GM12892 (cell line): ENCODE measurements at regions not wholly inside any gene's neighbourhood (a gene's known extent, or its start where the extent isn't known, plus 50 kb on each side); places are given as distances from the start of the nearest gene placed in this dataset.
"Not testable (repeated sequence)": the region's sequence is repeated elsewhere in the genome, so short reads cannot be mapped to it uniquely, and the experiment has no call there.

Experiments used
- DNase-seq: peaks from one replicate; pipeline ENCODE4 v3.0.0; 2011; ENCODE audit not compliant: insufficient read length
- FAIRE-seq: peaks from 2 replicates; lab custom pipeline; 2011; peaks lifted over from hg19 to GRCh38; lab: Jason Lieb, UNC
- POLR2A ChIP-seq: IDR thresholded peaks from 2 replicates; pipeline ENCODE4 v1.6.1; 2011; ENCODE audit warnings: low read depth, low read length, control low read depth
- POLR2AphosphoS5 ChIP-seq: IDR thresholded peaks from 2 replicates; pipeline ENCODE4 v1.6.1; 2011; ENCODE audit warnings: low read depth, low read length, control low read depth
- TAF1 ChIP-seq: IDR thresholded peaks from 2 replicates; pipeline ENCODE4 v1.6.1; 2011; ENCODE audit warnings: low read depth, mild to moderate bottlenecking, control low read depth, low read length, borderline replicate concordance

DNA sequence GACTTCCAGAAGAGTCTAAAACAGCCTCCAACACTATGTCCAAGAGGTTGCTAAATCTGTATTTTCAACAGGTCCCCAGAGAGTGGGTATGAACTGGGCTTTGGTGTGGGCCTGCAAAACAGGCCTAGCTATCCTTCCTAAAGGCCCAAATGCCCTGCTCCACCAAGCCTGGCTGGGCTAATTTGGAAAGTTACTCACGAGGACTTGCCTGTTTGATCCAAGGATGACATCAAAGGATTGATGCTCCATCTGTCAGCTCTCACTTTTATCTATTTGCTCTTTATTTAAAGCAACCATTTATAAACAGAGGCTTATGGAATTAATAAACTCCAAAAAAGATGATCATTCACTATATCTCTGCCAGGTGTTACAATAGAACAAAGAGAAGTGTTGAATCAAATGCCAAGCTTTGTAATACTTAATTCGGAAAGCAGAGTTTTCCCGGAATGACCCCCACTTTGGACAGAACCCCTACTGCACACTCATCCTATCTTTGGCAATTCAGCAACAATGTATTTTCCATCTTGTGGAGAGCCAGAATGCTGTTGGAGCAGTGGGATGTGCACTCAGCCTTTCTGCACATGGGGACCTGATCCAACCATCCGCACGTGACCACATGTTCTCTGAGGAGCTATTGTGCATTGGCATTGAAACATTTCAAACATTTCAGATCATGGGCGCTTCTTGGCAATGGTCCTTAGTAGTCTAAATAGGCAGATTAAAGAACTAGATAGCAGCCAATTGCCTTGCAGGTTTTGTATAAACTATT is 163.3 kb upstream of the THBS1 start:
- no peak for FAIRE-seq
- no peak for TF ChIP-seq TAF1
- TF ChIP-seq POLR2AphosphoS5: no peak
- TF ChIP-seq POLR2A: no peak
- DNase-seq: no peak

DNA sequence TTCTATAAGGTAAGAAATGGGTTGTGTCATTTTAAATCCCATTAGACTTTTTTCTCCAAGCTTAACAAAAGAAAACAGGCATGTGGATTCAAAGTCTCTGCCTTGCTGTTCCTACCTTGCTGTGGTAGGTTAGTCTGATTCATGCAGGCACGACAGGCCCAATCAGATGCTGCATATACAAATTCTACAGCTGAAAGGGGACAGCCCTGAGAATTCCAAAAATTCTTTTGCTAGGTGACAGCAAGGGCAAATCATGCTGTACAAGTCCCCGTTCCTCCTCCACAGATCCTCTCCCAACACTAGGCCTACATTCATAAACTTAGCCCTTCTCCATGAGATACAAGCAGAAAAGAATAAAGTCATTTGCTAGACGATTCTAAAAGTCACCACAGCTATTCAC is 161.2 kb upstream of the THBS1 start:
- DNase-seq (no peak), FAIRE-seq (no peak)
- TF ChIP-seq POLR2A (no peak), TAF1 (no peak), POLR2AphosphoS5 (no peak)

DNA sequence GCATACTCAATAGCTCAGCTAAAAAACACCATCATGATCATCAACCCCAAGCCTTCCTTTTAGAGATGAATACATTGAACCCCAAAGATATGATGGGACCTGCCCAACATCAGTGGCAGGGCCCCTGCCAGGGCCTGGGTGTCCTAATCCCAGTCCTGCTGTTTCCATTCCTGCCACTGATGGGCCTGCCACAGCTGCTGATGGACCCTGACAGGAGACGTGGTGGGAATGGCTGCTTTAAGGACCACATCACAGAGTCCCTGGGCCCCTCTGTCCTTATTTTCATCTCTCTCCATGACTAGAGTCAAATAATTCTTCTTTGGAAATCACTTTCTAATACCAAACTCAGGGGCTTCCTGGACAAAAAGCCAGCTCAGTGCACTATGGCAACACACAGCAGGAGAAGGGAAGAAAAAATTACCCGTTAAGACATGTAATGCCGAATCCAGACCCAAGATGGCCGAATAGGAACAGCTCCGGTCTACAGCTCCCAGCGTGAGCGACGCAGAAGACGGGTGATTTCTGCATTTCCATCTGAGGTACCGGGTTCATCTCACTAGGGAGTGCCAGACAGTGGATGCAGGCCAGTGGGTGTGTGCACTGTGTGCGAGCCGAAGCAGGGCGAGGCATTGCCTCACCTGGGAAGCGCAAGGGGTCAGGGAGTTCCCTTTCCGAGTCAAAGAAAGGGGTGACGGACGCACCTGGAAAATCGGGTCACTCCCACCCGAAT is 160.6 kb upstream of the THBS1 start:
- FAIRE-seq, DNase-seq: not testable (repeated sequence)

DNA sequence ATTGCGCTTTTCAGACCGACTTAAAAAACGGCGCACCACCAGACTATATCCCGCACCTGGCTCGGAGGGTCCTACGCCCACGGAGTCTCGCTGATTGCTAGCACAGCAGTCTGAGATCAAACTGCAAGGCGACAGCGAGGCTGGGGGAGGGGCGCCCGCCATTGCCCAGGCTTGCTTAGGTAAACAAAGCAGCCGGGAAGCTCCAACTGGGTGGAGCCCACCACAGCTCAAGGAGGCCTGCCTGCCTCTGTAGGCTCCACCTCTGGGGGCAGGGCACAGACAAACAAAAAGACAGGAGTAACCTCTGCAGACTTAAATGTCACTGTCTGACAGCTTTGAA is 160.1 kb upstream of the THBS1 start:
- not testable (repeated sequence) for DNase-seq, FAIRE-seq

DNA sequence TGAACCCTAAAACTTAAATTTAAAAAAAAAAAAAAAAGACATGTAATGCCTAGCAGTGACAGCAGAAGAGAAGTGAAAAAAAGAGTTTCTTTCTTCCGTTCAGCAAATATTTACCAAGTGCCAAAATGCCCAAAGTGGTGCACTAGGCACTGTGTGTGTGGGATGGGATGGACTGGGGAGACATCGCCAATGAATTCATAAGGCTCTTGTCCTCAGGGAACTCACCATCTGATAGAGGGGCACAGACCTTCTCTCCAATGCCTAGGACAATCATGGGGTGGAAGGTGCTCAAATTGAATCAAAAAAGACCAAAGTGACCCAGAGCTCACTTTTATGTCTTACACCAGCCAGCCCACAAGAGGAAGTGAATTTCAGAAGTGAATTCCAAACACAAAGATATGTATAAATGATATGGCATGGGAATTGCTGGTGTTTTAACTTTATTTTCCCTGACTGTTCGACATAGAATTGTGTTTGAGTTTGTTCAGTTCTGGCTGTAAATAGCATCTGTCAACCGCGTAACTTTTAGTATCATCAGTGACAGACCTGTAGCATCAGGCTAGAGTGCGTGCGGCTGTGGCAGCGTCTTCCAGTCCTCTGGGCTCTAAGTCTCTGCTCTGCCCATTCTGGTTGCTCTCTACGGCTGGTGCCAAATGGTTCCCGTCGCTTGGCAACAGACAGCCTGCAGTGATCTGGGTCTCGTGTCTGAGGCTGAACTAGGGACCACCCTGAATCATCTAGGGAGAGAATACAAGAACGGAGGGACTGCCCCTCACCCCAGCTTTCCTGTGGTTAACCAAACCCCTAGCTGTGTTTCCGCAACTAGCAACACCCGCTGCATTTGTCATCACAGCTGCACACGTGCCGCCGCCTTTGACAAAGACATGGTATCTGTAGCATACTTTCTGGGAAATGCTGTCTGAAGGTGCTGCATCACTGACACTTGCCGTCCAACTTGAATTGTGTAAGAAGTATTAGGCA is 154.0 kb upstream of the THBS1 start:
- FAIRE-seq (peak; percentile 81), DNase-seq (peak; percentile 34)
- TF ChIP-seq POLR2AphosphoS5 (no peak; the same call in 1 of the 2 replicates), TAF1 (no peak), POLR2A (no peak)

DNA sequence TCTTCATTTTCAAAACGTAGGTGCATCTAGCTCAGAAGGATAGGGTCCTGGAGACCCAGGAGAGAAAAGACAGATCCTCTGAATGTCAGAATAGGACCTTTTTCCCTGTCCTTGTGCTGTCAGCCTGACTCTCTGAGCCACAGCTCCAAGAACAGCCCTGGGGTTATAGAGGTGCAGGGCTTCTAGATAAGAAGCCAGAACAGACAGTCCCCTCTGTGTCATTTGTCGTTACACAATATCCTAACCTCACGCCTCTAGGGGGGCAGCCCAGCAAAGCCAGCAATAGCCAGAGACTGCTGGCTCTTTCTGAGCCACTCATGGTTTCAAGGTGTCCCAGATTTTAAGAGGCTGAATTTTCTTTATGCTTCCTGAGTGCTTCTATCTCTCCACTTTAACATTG is 153.2 kb upstream of the THBS1 start:
- FAIRE-seq (no peak), DNase-seq (no peak)
- TF ChIP-seq POLR2AphosphoS5 (no peak), TAF1 (no peak), POLR2A (no peak)

DNA sequence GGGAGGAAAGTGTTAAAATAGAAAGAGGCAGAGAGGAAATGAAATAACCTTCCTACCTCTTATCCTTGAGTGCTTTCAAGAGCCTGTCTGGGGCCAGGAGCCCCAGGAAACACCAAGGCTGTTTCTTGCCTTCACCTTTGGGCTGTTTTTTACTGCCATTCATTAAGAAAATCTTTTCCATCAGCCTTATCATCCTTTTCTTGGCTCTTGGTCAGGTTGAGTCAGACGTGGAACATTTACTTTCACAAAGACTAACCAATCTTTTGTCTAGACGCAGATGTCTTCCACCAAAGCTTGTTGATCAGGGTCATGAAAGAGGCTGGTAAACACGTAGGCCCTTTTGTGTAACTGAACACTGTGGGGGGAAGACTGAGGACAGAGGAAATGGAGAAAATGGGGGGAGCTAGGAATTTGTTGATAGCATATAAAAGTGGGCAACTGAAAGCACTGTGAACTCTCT is 151.0 kb upstream of the THBS1 start:
- FAIRE-seq (no peak), DNase-seq (no peak)
- TF ChIP-seq TAF1 (no peak), POLR2AphosphoS5 (no peak), POLR2A (no peak)

DNA sequence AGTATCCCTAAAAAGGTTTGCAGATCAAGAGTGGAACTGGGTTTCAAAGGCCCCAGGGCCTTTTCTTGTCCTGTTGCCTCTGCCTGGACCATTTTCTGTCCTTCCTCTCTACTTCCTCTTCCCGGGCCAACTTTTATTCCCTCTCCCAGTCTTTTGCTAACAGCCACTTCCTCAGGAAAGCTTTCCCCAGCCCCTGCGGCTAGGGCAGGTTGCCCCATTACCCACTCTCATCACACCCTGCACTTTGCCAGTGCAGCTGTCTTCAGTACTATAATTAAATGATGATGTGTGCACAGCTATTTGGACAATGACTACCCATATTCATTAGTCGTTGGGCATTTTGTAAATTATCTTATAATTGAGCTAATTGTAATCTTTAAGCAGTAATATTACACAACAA is 150.5 kb upstream of the THBS1 start:
- no peak for DNase-seq
- TF ChIP-seq TAF1 (no peak), POLR2A (no peak)
- no peak for FAIRE-seq

DNA sequence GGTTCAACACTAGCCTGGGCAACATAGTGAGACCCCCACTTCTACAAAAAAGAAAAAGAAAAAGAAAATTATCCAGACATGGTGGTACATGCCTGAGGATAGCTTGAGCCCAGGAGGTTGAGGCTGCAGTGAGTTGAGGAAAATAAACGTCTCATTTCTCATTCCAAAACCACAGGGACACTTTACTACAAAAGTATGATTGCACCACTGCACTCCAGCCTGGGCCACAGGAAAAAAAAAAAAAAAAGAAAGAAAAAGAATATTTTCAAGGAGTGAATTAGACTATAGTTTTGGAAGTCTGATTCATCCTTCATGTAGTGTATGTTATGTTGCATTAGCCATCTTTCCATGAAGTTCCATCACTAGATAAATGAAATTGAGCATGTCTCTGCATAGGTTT is 149.5 kb upstream of the THBS1 start:
- DNase-seq (no peak), FAIRE-seq (no peak)
- TF ChIP-seq TAF1: no peak

DNA sequence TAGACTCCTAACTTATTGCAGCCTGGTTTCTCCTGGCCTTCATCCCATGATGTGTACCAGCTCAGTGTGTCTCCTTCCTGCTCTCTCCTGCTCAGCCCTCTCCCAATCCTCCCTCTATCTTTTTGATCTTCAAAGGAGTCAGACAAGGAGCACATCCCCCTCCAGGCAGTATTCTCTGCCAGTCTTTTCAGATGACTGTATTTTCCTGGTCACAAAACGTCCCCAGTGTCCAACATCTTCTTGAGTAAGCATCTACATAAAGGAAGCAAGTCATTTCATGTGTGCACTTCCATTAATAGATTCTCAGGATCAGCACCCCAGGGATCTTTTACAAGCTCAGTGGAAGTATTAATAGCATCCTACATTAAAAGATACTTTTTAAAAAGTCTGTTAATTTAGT is 148.9 kb upstream of the THBS1 start:
- TF ChIP-seq POLR2A (no peak), POLR2AphosphoS5 (no peak), TAF1 (no peak)
- no peak for DNase-seq
- FAIRE-seq: no peak

DNA sequence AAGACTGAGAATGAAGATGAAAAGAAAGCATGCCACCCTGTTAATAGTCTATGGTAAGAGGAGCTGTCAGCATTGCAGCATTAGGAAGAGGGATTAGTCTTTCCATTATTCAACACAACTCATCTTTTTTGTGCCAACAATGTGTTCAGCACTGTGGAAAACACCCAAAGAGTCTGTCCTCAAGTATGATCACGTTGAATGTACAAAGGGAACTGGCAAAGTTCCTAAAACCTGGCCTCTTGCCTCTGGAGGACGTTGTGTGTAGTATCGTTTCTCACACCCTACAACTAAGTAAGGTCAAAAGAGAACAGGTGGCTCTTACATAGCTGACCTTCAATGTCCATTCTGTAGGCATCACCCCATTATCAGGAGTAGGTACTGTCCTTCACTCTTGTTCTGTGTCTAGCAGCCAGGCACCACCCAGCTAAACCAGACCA is 147.9 kb upstream of the THBS1 start:
- TF ChIP-seq POLR2AphosphoS5: no peak
- no peak for TF ChIP-seq TAF1
- TF ChIP-seq POLR2A: no peak
- no peak for FAIRE-seq
- no peak for DNase-seq

DNA sequence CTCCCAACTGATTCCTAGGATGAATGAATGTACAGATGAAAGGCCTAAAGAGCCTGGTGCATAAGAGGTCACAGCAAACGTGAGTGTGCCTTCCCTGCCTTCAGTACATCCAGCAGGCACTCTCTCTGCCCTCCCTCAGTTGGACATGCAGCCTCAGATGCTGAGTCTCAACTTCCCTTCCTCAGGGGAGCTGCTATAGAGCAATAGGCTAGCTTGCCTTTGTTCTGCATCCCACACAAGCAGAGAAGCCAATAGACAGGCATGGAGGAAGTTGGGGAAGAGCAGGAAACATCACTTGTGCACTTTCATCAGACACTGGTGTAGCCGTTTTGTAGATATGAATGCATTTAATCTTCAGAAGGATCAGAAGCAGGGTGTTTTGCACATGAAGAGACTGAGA is 147.5 kb upstream of the THBS1 start:
- DNase-seq (no peak), FAIRE-seq (no peak)
- TF ChIP-seq POLR2A: no peak
- no peak for TF ChIP-seq POLR2AphosphoS5
- TF ChIP-seq TAF1: no peak
